ENCODE measurements at regions not wholly inside any gene's neighbourhood (a gene's known extent, or its start where the extent isn't known, plus 50 kb on each side); places are given as distances from the start of the nearest gene placed in this dataset.

- DNase-seq (ENCODE audit: low read depth in 2 of 2): no peak
Measured at GRCh38 chr2:228348516-228349064, 167.1 kb upstream of the SPHKAP start.

GRCh38 chr2:228344531-228344930 lies 163.0 kb upstream of the SPHKAP start:
- DNase-seq (ENCODE audit: low read depth in 2 of 2): no peak

GRCh38 chr2:228339525-228339924 lies 158.0 kb upstream of the SPHKAP start:
- no peak for DNase-seq (ENCODE audit: low read depth in 2 of 2)

- no peak for DNase-seq (ENCODE audit: low read depth in 2 of 2)
Measured at GRCh38 chr2:228334180-228334579, 152.7 kb upstream of the SPHKAP start.

- no peak for DNase-seq (ENCODE audit: low read depth in 2 of 2)
Measured at GRCh38 chr2:228329282-228329681, 147.8 kb upstream of the SPHKAP start.

GRCh38 chr2:228321015-228321414 lies 139.5 kb upstream of the SPHKAP start:
- DNase-seq (ENCODE audit: low read depth in 2 of 2): no peak

GRCh38 chr2:228318218-228318617 lies 136.7 kb upstream of the SPHKAP start:
- DNase-seq (ENCODE audit: low read depth in 2 of 2): peak in 1 of 2 donors; percentile 6

GRCh38 chr2:228312172-228312571 lies 130.7 kb upstream of the SPHKAP start:
- no peak for DNase-seq (ENCODE audit: low read depth in 2 of 2)

- DNase-seq (ENCODE audit: low read depth in 2 of 2): no peak
Measured at GRCh38 chr2:228303960-228304359, 122.5 kb upstream of the SPHKAP start.

GRCh38 chr2:228283491-228284171 lies 102.1 kb upstream of the SPHKAP start:
- DNase-seq (ENCODE audit: low read depth in 2 of 2): no peak

GRCh38 chr2:228282376-228282775 lies 100.9 kb upstream of the SPHKAP start:
- no peak for DNase-seq (ENCODE audit: low read depth in 2 of 2)

- no peak for DNase-seq (ENCODE audit: low read depth in 2 of 2)
Measured at GRCh38 chr2:228273159-228273558, 91.7 kb upstream of the SPHKAP start.

GRCh38 chr2:228269351-228269750 lies 87.9 kb upstream of the SPHKAP start:
- DNase-seq (ENCODE audit: low read depth in 2 of 2): no peak

- no peak for DNase-seq (ENCODE audit: low read depth in 2 of 2)
Measured at GRCh38 chr2:228268756-228269155, 87.3 kb upstream of the SPHKAP start.

- DNase-seq (ENCODE audit: low read depth in 2 of 2): no peak
Measured at GRCh38 chr2:228268301-228268700, 86.8 kb upstream of the SPHKAP start.

GRCh38 chr2:228263156-228263555 lies 81.7 kb upstream of the SPHKAP start:
- DNase-seq (ENCODE audit: low read depth in 2 of 2): no peak

GRCh38 chr2:228261546-228261945 lies 80.1 kb upstream of the SPHKAP start:
- DNase-seq (ENCODE audit: low read depth in 2 of 2): no peak

- DNase-seq (ENCODE audit: low read depth in 2 of 2): no peak
Measured at GRCh38 chr2:228257379-228257778, 75.9 kb upstream of the SPHKAP start.

GRCh38 chr2:228253752-228254151 lies 72.3 kb upstream of the SPHKAP start:
- DNase-seq (ENCODE audit: low read depth in 2 of 2): no peak

GRCh38 chr2:228247335-228247734 lies 65.8 kb upstream of the SPHKAP start:
- no peak for DNase-seq (ENCODE audit: low read depth in 2 of 2)

- no peak for DNase-seq (ENCODE audit: low read depth in 2 of 2)
Measured at GRCh38 chr2:228245601-228246000, 64.1 kb upstream of the SPHKAP start.

- DNase-seq (ENCODE audit: low read depth in 2 of 2): no peak
Measured at GRCh38 chr2:228242591-228242990, 61.1 kb upstream of the SPHKAP start.

GRCh38 chr2:228239907-228240561 lies 58.5 kb upstream of the SPHKAP start:
- no peak for DNase-seq (ENCODE audit: low read depth in 2 of 2)
